H1 (cell line): ENCODE measurements at regions not wholly inside any gene's neighbourhood (a gene's known extent, or its start where the extent isn't known, plus 50 kb on each side); places are given as distances from the start of the nearest gene placed in this dataset.

Experiments
- CTCF ChIA-PET: fragments of 300-600 bp; sonication (Branson Sonifier 250); formaldehyde crosslinking; loops from one replicate; lab custom pipeline; 2021; ENCODE audit not compliant: partially characterized antibody; lab: Charles Lee
- POLR2A ChIA-PET: fragments of 300-600 bp; sonication (Branson Sonifier 250); formaldehyde crosslinking; loops from one replicate; lab custom pipeline; 2021; ENCODE audit warnings: inconsistent platforms; ENCODE audit not compliant: partially characterized antibody; lab: Charles Lee
- DNase-seq, 2 experiments: peaks; one replicate each; pipeline versions ENCODE4 v3.0.0 to v3.0.0-alpha.2; 2010 to 2022; ENCODE audit warnings: low spot score in 2 of 2, low read depth in 1 of 2, mixed read lengths in 1 of 2
- FAIRE-seq: peaks from 2 replicates; lab custom pipeline; 2011; peaks lifted over from hg19 to GRCh38; lab: Jason Lieb, UNC
- H2AFZ ChIP-seq: 2 replicates; pipeline ENCODE4 v1.8.1; 2012; ENCODE audit warnings: low read length, inconsistent platforms
- H2AK5ac ChIP-seq: 2 replicates; pipeline ENCODE4 v1.6.1; 2013; ENCODE audit warnings: low read depth, low read length
- H2BK120ac ChIP-seq: replicated peaks from 2 replicates; pipeline ENCODE3; 2013; ENCODE audit warnings: low read depth, low read length, inconsistent platforms
- H2BK12ac ChIP-seq: 2 replicates; pipeline ENCODE4 v1.6.1; 2013; ENCODE audit warnings: low read depth, low read length
- H2BK15ac ChIP-seq: 2 replicates; pipeline ENCODE4 v1.6.1; 2013; ENCODE audit warnings: low read length
- H2BK20ac ChIP-seq: 2 replicates; pipeline ENCODE4 v1.6.1; 2013; ENCODE audit warnings: low read length
- H2BK5ac ChIP-seq: 2 replicates; pipeline ENCODE4 v1.6.1; 2013; ENCODE audit warnings: low read depth, low read length
- H3K14ac ChIP-seq: 2 replicates; pipeline ENCODE4 v1.6.1; 2013; ENCODE audit warnings: inconsistent platforms; ENCODE audit not compliant: insufficient read length
- H3K18ac ChIP-seq: 2 replicates; pipeline ENCODE4 v1.6.1; 2013; ENCODE audit warnings: low read length; ENCODE audit errors: extremely low read depth
- H3K23ac ChIP-seq: 2 replicates; pipeline ENCODE4 v1.6.1; 2013; ENCODE audit warnings: inconsistent platforms; ENCODE audit not compliant: insufficient read length
- H3K23me2 ChIP-seq: 2 replicates; pipeline ENCODE4 v1.6.1; 2013; ENCODE audit warnings: low read depth, low read length
- H3K27ac ChIP-seq: 2 replicates; pipeline ENCODE4 v1.6.1; 2011; ENCODE audit warnings: low read depth, low read length, inconsistent platforms
- H3K27me3 ChIP-seq, 4 experiments: replicated peaks in 1 of 4; 1 replicate in 1 of 4; 2 replicates in 3 of 4; pipeline versions ENCODE4 v1.6.1 to v1.8.1; 2011 to 2013; ENCODE audit warnings: low read length in 3 of 4, mild to moderate bottlenecking in 3 of 4, inconsistent platforms in 2 of 4, mixed read lengths in 2 of 4, moderate library complexity in 1 of 4; ENCODE audit not compliant: control insufficient read depth in 3 of 4, insufficient read depth in 3 of 4; ENCODE audit errors: extremely low read depth in 1 of 4
- H3K36me3 ChIP-seq, 4 experiments: 2 replicates each; pipeline versions ENCODE4 v1.6.1 to v1.8.1; 2011 to 2013; ENCODE audit warnings: mild to moderate bottlenecking in 4 of 4, low read length in 3 of 4, moderate library complexity in 2 of 4, control low read depth in 1 of 4, inconsistent platforms in 1 of 4; ENCODE audit not compliant: insufficient read depth in 4 of 4, control insufficient read depth in 2 of 4
- H3K4ac ChIP-seq: replicated peaks from 2 replicates; pipeline ENCODE3; 2013; ENCODE audit warnings: low read length, low read depth, mixed read lengths, inconsistent platforms; ENCODE audit not compliant: insufficient read length
- H3K4me1 ChIP-seq, 4 experiments: replicated peaks in 1 of 4; 1 replicate in 1 of 4; 2 replicates in 3 of 4; pipeline versions ENCODE4 v1.6.1 to v1.8.1; 2011 to 2013; ENCODE audit warnings: low read length in 3 of 4, inconsistent platforms in 2 of 4, mixed read lengths in 1 of 4; ENCODE audit not compliant: insufficient read depth in 4 of 4, control insufficient read depth in 3 of 4
- H3K4me2 ChIP-seq, 2 experiments: 2 replicates each; pipeline versions ENCODE4 v1.6.1 to v1.8.1; 2011 to 2013; ENCODE audit warnings: low read depth in 2 of 2, low read length in 2 of 2, control low read depth in 1 of 2, inconsistent platforms in 1 of 2, mild to moderate bottlenecking in 1 of 2; ENCODE audit not compliant: insufficient read depth in 1 of 2
- H3K4me3 ChIP-seq, 4 experiments: fragments of 200-600, 300-600 bp in 1 of 4; sonication (generic), shearing (Covaris generic), sonication (Bioruptor Twin) in 1 of 4; 2 replicates each; pipeline versions ENCODE4 v1.5.1 to v1.8.1; 2011 to 2016; ENCODE audit warnings: low read length in 4 of 4, low read depth in 3 of 4, control low read depth in 2 of 4, inconsistent platforms in 2 of 4, mild to moderate bottlenecking in 2 of 4, mixed read lengths in 1 of 4, moderate library complexity in 1 of 4; ENCODE audit not compliant: insufficient read depth in 2 of 4; ENCODE audit errors: extremely low read depth in 1 of 4
- H3K56ac ChIP-seq: replicated peaks from 2 replicates; pipeline ENCODE3; 2013; ENCODE audit warnings: low read depth, mild to moderate bottlenecking, mixed read lengths, low read length, inconsistent platforms; ENCODE audit not compliant: insufficient read length
- H3K79me1 ChIP-seq: 2 replicates; pipeline ENCODE4 v1.6.1; 2013; ENCODE audit warnings: low read depth, low read length, control low read depth
- H3K79me2 ChIP-seq, 2 experiments: 2 replicates each; pipeline versions ENCODE4 v1.6.1 to v1.8.1; 2012 to 2013; ENCODE audit warnings: low read length in 2 of 2, mild to moderate bottlenecking in 2 of 2, inconsistent platforms in 1 of 2; ENCODE audit not compliant: insufficient read depth in 2 of 2, control insufficient read depth in 1 of 2
- H3K9ac ChIP-seq, 4 experiments: replicated peaks in 1 of 4; 1 replicate in 1 of 4; 2 replicates in 3 of 4; pipeline versions ENCODE4 v1.6.1 to v1.8.1; 2011 to 2013; ENCODE audit warnings: low read depth in 3 of 4, low read length in 3 of 4, control low read depth in 2 of 4, mild to moderate bottlenecking in 2 of 4, moderate library complexity in 2 of 4, inconsistent platforms in 1 of 4; ENCODE audit errors: extremely low read depth in 1 of 4
- H3K9me3 ChIP-seq, 2 experiments: 2 replicates each; pipeline versions ENCODE4 v1.6.1 to v1.8.1; 2012 to 2013; ENCODE audit warnings: mild to moderate bottlenecking in 2 of 2, moderate library complexity in 2 of 2, control low read depth in 1 of 2, inconsistent platforms in 1 of 2, low read depth in 1 of 2, low read length in 1 of 2, mixed read lengths in 1 of 2; ENCODE audit not compliant: insufficient read depth in 2 of 2
- H4K20me1 ChIP-seq, 2 experiments: replicated peaks in 1 of 2; 2 replicates each; pipeline versions ENCODE3 to v1.8.1; 2011 to 2013; ENCODE audit warnings: inconsistent platforms in 2 of 2, low read length in 2 of 2, mild to moderate bottlenecking in 1 of 2; ENCODE audit not compliant: insufficient read depth in 2 of 2, control insufficient read depth in 1 of 2
- H4K5ac ChIP-seq: 2 replicates; pipeline ENCODE4 v1.6.1; 2013; ENCODE audit warnings: low read length, low read depth, mixed read lengths, inconsistent platforms; ENCODE audit not compliant: insufficient read length
- H4K8ac ChIP-seq: 2 replicates; pipeline ENCODE4 v1.8.0; 2013; ENCODE audit warnings: mild to moderate bottlenecking, moderate library complexity, low read length, inconsistent platforms; ENCODE audit not compliant: insufficient read depth; ENCODE audit errors: extremely low read depth
- H4K91ac ChIP-seq: replicated peaks from 2 replicates; pipeline ENCODE3; 2013; ENCODE audit warnings: low read length, mixed read lengths, inconsistent platforms; ENCODE audit not compliant: insufficient read length
- BACH1 ChIP-seq: IDR thresholded peaks from 2 replicates; pipeline ENCODE4 v1.6.1; 2012; ENCODE audit warnings: low read length, improper control_type of control experiment
- CBX8 ChIP-seq: fragments of 300-800, 300-1000 bp; sonication (generic); IDR thresholded peaks from 2 replicates; pipeline ENCODE4 v1.7.1; 2016; ENCODE audit warnings: low read depth, low read length, borderline replicate concordance
- EP300 ChIP-seq, 2 experiments: IDR thresholded peaks; 1 replicate in 1 of 2; 2 replicates in 1 of 2; pipeline ENCODE4 v1.6.1; 2011 to 2012; ENCODE audit warnings: low read depth in 2 of 2, low read length in 2 of 2, mild to moderate bottlenecking in 2 of 2, borderline replicate concordance in 1 of 2, inconsistent platforms in 1 of 2, moderate library complexity in 1 of 2
- HDAC6 ChIP-seq: IDR thresholded peaks from one replicate; pipeline ENCODE4 v1.7.1; 2012; ENCODE audit warnings: low read depth, mild to moderate bottlenecking, inconsistent platforms, low read length, moderate library complexity
- MAX ChIP-seq: IDR thresholded peaks from 2 replicates; pipeline ENCODE4 v1.6.1; 2012; ENCODE audit warnings: inconsistent platforms
- POLR2AphosphoS5 ChIP-seq: IDR thresholded peaks from 2 replicates; pipeline ENCODE4 v1.6.1; 2011; ENCODE audit warnings: low read depth, low read length
- RBBP5 ChIP-seq: IDR thresholded peaks from 2 replicates; pipeline ENCODE4 v1.7.1; 2012; ENCODE audit warnings: low read depth, mild to moderate bottlenecking, inconsistent platforms, low read length, moderate library complexity, borderline replicate concordance
- RNF2 ChIP-seq: fragments of 200-900, 300-1000 bp; sonication (generic); IDR thresholded peaks from 2 replicates; pipeline ENCODE4 v1.7.1; 2016; ENCODE audit warnings: borderline replicate concordance, low read depth, mild to moderate bottlenecking, antibody characterized with exemption, low read length; ENCODE audit not compliant: poor library complexity, severe bottlenecking; ENCODE audit errors: missing control alignments
- SIN3A ChIP-seq, 2 experiments: IDR thresholded peaks in 1 of 2; conservative IDR thresholded peaks in 1 of 2; 2 replicates each; pipeline ENCODE4 v1.6.1; 2011 to 2012; ENCODE audit warnings: low read length in 2 of 2, improper control_type of control experiment in 1 of 2, low read depth in 1 of 2, mild to moderate bottlenecking in 1 of 2
- SIX5 ChIP-seq: IDR thresholded peaks from 2 replicates; pipeline ENCODE4 v1.6.1; 2011; ENCODE audit warnings: mild to moderate bottlenecking, low read depth, low read length
- TAF7 ChIP-seq: optimal IDR thresholded peaks from 2 replicates; pipeline ENCODE3; 2011; ENCODE audit warnings: low read depth, mild to moderate bottlenecking, inconsistent platforms, low read length, moderate library complexity, borderline replicate concordance
- ZNF274 ChIP-seq: IDR thresholded peaks from 2 replicates; pipeline ENCODE4 v1.7.0; 2012; ENCODE audit warnings: low read length, borderline replicate concordance; ENCODE audit errors: extremely low read depth

GRCh38 chrX:21126661-21127060, 247.6 kb upstream of the CNKSR2 start:
- Histone ChIP-seq H4K8ac (no peak overlapping the region), H2AFZ (no peak overlapping the region), H3K4ac (no peak overlapping the region), H2AK5ac (no peak overlapping the region), H2BK15ac (no peak overlapping the region), H3K79me1 (no peaks in the 10 kb centered on the region), H3K9me3 (no peaks in the 10 kb centered on the region), H3K18ac (no peak overlapping the region), H3K79me2 (no peaks in the 10 kb centered on the region), H3K14ac (no peak overlapping the region), H2BK20ac (no peak overlapping the region), H3K56ac (no peak overlapping the region), H2BK5ac (no peak overlapping the region), H2BK120ac (no peak overlapping the region), H4K91ac (no peak overlapping the region), H3K23ac (no peak overlapping the region), H3K27ac (no peak overlapping the region), H2BK12ac (no peak overlapping the region), H3K23me2 (no peaks in the 10 kb centered on the region), H3K36me3 (no peaks in the 10 kb centered on the region), H3K4me1 (no peaks in the 10 kb centered on the region), H4K20me1 (no peaks in the 10 kb centered on the region), H3K4me3 (no peak overlapping the region), H3K9ac (no peak overlapping the region), H4K5ac (no peak overlapping the region), H3K27me3 (no peaks in the 10 kb centered on the region), H3K4me2 (no peak overlapping the region)
- TF ChIP-seq MAX: no peak
- no peak for TF ChIP-seq POLR2AphosphoS5
- no peak for TF ChIP-seq SIN3A (conservative IDR thresholded peaks at IDR 0.05 in 1 of 2, IDR thresholded peaks at IDR 0.05 in 1 of 2; ENCODE audit: low read depth in 1 of 2, low read length in 2 of 2)
- no peak for TF ChIP-seq ZNF274
- no peak for TF ChIP-seq HDAC6
- TF ChIP-seq SIX5: no peak
- TF ChIP-seq TAF7: no peak
- no peak for TF ChIP-seq EP300 (IDR thresholded peaks at IDR 0.05; ENCODE audit: borderline replicate concordance in 1 of 2, low read depth in 2 of 2, low read length in 2 of 2)
- no peak for TF ChIP-seq RNF2
- no peak for TF ChIP-seq RBBP5
- no peak for TF ChIP-seq BACH1
- no peak for TF ChIP-seq CBX8
- DNase-seq (no peak), FAIRE-seq (no peak)
- CTCF ChIA-PET: no interaction called here
- POLR2A ChIA-PET: no interaction called here
